H1 (cell line): ENCODE measurements at regions not wholly inside any gene's neighbourhood (a gene's known extent, or its start where the extent isn't known, plus 50 kb on each side); places are given as distances from the start of the nearest gene placed in this dataset.

Experiments used
- BRCA1 ChIP-seq: IDR thresholded peaks from 2 replicates; pipeline ENCODE4 v1.6.1; 2012; ENCODE audit warnings: low read depth, low read length, improper control_type of control experiment
- GABPA ChIP-seq: IDR thresholded peaks from 2 replicates; pipeline ENCODE4 v1.6.1; 2011; ENCODE audit warnings: mild to moderate bottlenecking, low read length, moderate library complexity, borderline replicate concordance; ENCODE audit not compliant: insufficient read depth
- TF ChIP-seq, protein P1 (sequence below), 3 experiments: IDR thresholded peaks; 1 replicate in 2 of 3; 2 replicates in 1 of 3; pipeline versions ENCODE4 v1.5.1 to v1.6.1; 2011; ENCODE audit warnings: low read length in 3 of 3, mild to moderate bottlenecking in 3 of 3, inconsistent platforms in 2 of 3, low read depth in 1 of 3, moderate library complexity in 1 of 3; ENCODE audit not compliant: insufficient read depth in 1 of 3; ENCODE audit errors: control extremely low read depth in 1 of 3
- TF ChIP-seq, protein P2 (sequence below): IDR thresholded peaks from 2 replicates; pipeline ENCODE4 v1.6.1; 2011; ENCODE audit warnings: low read depth, mild to moderate bottlenecking, low read length; ENCODE audit not compliant: insufficient read depth
- TF ChIP-seq, protein P3 (sequence below): IDR thresholded peaks from 2 replicates; pipeline ENCODE4 v1.6.1; 2012; ENCODE audit warnings: low read length, inconsistent platforms

DNA sequence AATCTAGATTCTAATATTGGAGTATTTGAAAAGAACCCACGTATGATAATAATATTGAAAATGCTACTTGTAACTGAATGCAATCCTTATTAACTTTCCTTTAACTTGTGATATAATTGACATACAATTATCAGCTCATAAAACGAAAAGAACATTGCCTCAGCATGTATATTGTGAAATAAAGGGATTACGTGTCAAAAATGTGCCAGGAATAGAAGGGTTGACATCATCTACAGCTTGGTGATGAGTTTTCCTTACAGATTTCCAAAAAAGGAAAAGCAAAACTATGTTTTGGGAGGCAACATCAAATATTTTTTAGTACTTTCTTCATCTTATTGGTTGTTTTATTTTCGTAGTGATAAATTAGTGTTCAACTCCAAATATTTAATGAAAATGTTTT lies 266.0 kb upstream of the PTGER4 start (continued):
- TF ChIP-seq, protein P1, sequence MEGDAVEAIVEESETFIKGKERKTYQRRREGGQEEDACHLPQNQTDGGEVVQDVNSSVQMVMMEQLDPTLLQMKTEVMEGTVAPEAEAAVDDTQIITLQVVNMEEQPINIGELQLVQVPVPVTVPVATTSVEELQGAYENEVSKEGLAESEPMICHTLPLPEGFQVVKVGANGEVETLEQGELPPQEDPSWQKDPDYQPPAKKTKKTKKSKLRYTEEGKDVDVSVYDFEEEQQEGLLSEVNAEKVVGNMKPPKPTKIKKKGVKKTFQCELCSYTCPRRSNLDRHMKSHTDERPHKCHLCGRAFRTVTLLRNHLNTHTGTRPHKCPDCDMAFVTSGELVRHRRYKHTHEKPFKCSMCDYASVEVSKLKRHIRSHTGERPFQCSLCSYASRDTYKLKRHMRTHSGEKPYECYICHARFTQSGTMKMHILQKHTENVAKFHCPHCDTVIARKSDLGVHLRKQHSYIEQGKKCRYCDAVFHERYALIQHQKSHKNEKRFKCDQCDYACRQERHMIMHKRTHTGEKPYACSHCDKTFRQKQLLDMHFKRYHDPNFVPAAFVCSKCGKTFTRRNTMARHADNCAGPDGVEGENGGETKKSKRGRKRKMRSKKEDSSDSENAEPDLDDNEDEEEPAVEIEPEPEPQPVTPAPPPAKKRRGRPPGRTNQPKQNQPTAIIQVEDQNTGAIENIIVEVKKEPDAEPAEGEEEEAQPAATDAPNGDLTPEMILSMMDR (IDR thresholded peaks at IDR 0.05; ENCODE audit: control extremely low read depth in 1 of 3, insufficient read depth in 1 of 3, low read depth in 1 of 3, low read length in 3 of 3): no peak
- TF ChIP-seq, protein P2, sequence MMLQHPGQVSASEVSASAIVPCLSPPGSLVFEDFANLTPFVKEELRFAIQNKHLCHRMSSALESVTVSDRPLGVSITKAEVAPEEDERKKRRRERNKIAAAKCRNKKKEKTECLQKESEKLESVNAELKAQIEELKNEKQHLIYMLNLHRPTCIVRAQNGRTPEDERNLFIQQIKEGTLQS: no peak
- TF ChIP-seq, protein P3, sequence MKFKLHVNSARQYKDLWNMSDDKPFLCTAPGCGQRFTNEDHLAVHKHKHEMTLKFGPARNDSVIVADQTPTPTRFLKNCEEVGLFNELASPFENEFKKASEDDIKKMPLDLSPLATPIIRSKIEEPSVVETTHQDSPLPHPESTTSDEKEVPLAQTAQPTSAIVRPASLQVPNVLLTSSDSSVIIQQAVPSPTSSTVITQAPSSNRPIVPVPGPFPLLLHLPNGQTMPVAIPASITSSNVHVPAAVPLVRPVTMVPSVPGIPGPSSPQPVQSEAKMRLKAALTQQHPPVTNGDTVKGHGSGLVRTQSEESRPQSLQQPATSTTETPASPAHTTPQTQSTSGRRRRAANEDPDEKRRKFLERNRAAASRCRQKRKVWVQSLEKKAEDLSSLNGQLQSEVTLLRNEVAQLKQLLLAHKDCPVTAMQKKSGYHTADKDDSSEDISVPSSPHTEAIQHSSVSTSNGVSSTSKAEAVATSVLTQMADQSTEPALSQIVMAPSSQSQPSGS: no peak
- TF ChIP-seq BRCA1: no peak
- no peak for TF ChIP-seq GABPA
